Brain microvascular endothelial cell (primary cell): ENCODE measurements at regions not wholly inside any gene's neighbourhood (a gene's known extent, or its start where the extent isn't known, plus 50 kb on each side); places are given as distances from the start of the nearest gene placed in this dataset.

Experiments
- DNase-seq: peaks from one replicate; pipeline ENCODE4 v3.0.0-alpha.2; 2020
- H3K27ac ChIP-seq: fragments of 250-450 bp; sonication (Bioruptor Pico); 2 replicates; pipeline ENCODE4 v1.5.1; 2020; ENCODE audit warnings: mild to moderate bottlenecking, moderate library complexity
- H3K27me3 ChIP-seq: fragments of 250-450 bp; sonication (Bioruptor Pico); replicated peaks from 2 replicates; pipeline ENCODE4 v1.5.1; 2020; ENCODE audit warnings: mild to moderate bottlenecking
- H3K36me3 ChIP-seq: fragments of 250-450 bp; sonication (Bioruptor Pico); replicated peaks from 2 replicates; pipeline ENCODE4 v1.5.1; 2020; ENCODE audit warnings: mild to moderate bottlenecking
- H3K4me3 ChIP-seq: 2 replicates; pipeline ENCODE4 v1.5.1; 2011; ENCODE audit warnings: low read depth, mild to moderate bottlenecking, control low read depth, low read length, moderate library complexity
- CTCF ChIP-seq: IDR thresholded peaks from 2 replicates; pipeline ENCODE4 v1.5.1; 2011; ENCODE audit warnings: low read depth, mild to moderate bottlenecking, moderate library complexity, low read length, control low read depth, inconsistent platforms; ENCODE audit errors: missing control alignments
- in situ Hi-C: cut with HindIII; loops from 2 replicates; pipeline ENCODE4 v1.10.0; 2017; ENCODE audit warnings: low sequenced_read_pairs, low pct_ligation_motif_present

GRCh38 chr4:27716693-27717430, 856.2 kb downstream of the STIM2 start:
- DNase-seq = no peak
- in situ Hi-C loops = no loop called here
- H3K36me3 ChIP-seq = no peaks in the 10 kb centered on the region
- no peak overlapping the region for H3K4me3 ChIP-seq
- TF ChIP-seq CTCF = no peak
- no peaks in the 10 kb centered on the region for H3K27me3 ChIP-seq
- H3K27ac ChIP-seq = no peak overlapping the region

DNA sequence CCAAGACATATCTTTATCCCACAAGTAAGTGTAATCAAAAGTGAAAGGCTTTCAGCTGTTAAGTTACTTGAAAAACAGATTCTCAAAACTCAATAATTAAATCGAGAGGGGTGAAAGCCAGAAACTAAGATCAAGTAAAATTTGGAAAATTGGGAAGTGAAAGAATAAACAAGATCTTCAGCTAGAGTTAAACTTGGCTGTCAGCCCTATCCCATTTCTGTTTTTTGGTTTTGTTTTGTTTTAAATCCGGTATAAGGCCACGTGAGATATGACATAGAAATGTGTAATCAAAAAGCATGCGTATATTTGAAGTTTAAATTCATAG, 856.8 kb downstream of the STIM2 start:
- TF ChIP-seq CTCF = no peak
- H3K27ac ChIP-seq = no peak overlapping the region
- H3K4me3 ChIP-seq = no peak overlapping the region
- no peaks in the 10 kb centered on the region for H3K36me3 ChIP-seq
- DNase-seq = no peak
- no peaks in the 10 kb centered on the region for H3K27me3 ChIP-seq
- in situ Hi-C loops = no loop called here

DNA sequence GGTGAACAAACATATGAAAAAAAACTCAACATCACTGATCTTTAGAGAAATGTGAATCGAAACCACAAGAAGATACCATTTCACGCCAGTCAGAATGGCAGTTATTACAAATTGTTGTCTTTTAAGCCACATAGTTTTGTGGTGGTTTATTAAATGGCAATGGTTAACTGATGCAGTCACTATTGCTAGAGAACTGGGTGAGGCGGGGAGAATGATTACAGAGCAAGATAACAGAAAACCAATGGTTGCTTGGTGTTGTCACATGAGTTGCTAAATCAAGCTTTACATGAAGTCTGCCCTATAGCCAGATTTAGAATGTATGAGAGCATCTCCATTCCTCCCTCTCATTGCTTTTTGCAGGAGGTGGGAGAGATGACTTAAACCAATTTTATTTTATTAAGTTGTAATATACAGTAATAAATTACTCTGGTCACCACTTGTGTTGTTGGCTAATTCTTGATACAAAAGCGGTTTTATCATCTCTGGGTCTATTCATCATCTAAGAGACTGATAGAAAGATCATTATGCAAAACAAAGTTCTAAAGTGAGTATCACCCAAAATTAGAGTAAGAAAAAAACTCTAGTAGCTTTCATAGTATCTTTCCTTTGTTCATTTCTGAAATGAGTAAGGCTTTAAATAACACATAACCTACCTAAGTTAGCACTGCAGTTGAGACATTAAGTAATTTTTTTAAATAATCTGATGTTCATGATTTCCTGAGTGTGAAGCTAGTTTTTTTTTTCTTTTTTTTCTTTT, 859.5 kb downstream of the STIM2 start:
- no peak for TF ChIP-seq CTCF
- in situ Hi-C loops = no loop called here
- no peak overlapping the region for H3K4me3 ChIP-seq
- no peak overlapping the region for H3K27ac ChIP-seq
- DNase-seq = no peak
- H3K27me3 ChIP-seq = no peaks in the 10 kb centered on the region
- no peaks in the 10 kb centered on the region for H3K36me3 ChIP-seq

- in situ Hi-C loops = no loop called here
- TF ChIP-seq CTCF = no peak
- DNase-seq = no peak
- H3K27me3 ChIP-seq = no peaks in the 10 kb centered on the region
- no peak overlapping the region for H3K4me3 ChIP-seq
- no peaks in the 10 kb centered on the region for H3K36me3 ChIP-seq
- H3K27ac ChIP-seq = no peak overlapping the region
These were observed 860.6 kb downstream of the STIM2 start for GRCh38 chr4:27721193-27721592.

GRCh38 chr4:27728892-27729291, 868.3 kb downstream of the STIM2 start:
- no peak for TF ChIP-seq CTCF
- Histone ChIP-seq H3K36me3 (no peaks in the 10 kb centered on the region), H3K4me3 (no peak overlapping the region), H3K27me3 (no peaks in the 10 kb centered on the region), H3K27ac (no peak overlapping the region)
- no peak for DNase-seq
- in situ Hi-C loops = no loop called here

DNA sequence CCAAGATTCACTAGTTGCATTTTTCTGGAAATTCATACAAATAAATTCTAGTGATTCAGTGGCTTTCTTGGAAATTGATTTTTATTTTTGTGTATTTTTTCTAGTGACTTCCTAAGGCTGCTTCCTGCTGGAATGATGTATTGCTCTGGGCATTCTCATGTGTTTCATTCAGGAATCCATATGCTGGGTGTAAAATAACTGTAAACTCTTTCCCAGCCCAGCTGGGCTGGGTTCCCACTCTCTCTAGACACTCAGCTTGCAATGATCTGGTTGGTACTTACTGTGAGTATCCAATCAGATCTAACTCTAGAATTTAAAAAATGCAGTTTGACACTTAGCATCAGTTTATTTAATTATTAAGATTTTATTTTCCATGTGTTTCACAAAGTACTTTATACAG, 882.2 kb downstream of the STIM2 start:
- Histone ChIP-seq H3K27me3 (no peaks in the 10 kb centered on the region), H3K36me3 (no peaks in the 10 kb centered on the region), H3K27ac (no peak overlapping the region), H3K4me3 (no peak overlapping the region)
- in situ Hi-C loops = no loop called here
- TF ChIP-seq CTCF = no peak
- no peak for DNase-seq
